Mucosa of rectum (tissue), 2 donors: ENCODE measurements at regions not wholly inside any gene's neighbourhood (a gene's known extent, or its start where the extent isn't known, plus 50 kb on each side); places are given as distances from the start of the nearest gene placed in this dataset.

Experiments
- H3K27ac ChIP-seq, 2 donors: one replicate each; pipeline ENCODE4 v1.7.0; 2013; ENCODE audit warnings: inconsistent platforms in 2 of 2, low read depth in 2 of 2, low read length in 2 of 2
- H3K27me3 ChIP-seq, 2 donors: one replicate each; pipeline ENCODE4 v1.7.0; 2013; ENCODE audit warnings: low read length in 2 of 2; ENCODE audit not compliant: control insufficient read depth in 2 of 2, insufficient read depth in 2 of 2
- H3K36me3 ChIP-seq, 2 donors: one replicate each; pipeline ENCODE4 v1.7.0; 2013; ENCODE audit warnings: low read length in 2 of 2; ENCODE audit not compliant: control insufficient read depth in 2 of 2, insufficient read depth in 2 of 2
- H3K4me1 ChIP-seq, 2 donors: one replicate each; pipeline ENCODE4 v1.7.0; 2013; ENCODE audit warnings: low read length in 2 of 2, mild to moderate bottlenecking in 1 of 2; ENCODE audit not compliant: control insufficient read depth in 2 of 2, insufficient read depth in 2 of 2
- H3K4me3 ChIP-seq, 2 donors: one replicate each; pipeline ENCODE4 v1.7.0; 2013; ENCODE audit warnings: low read length in 2 of 2
- H3K9ac ChIP-seq, 2 donors: one replicate each; pipeline ENCODE4 v1.7.0; 2013; ENCODE audit warnings: low read length in 2 of 2, low read depth in 1 of 2, mild to moderate bottlenecking in 1 of 2
- H3K9me3 ChIP-seq, 2 donors: one replicate each; pipeline ENCODE4 v1.7.0; 2013; ENCODE audit warnings: low read length in 2 of 2; ENCODE audit not compliant: control insufficient read depth in 2 of 2
- donor health status: healthy.
- donor health status: Normal muscosa, but diverticular disease.

- H3K9me3 ChIP-seq, result no peaks in the 10 kb centered on the region
- no peak overlapping the region for H3K9ac ChIP-seq
- no peaks in the 10 kb centered on the region for H3K4me1 ChIP-seq
These were observed 116.9 kb upstream of the PCGF5 start for GRCh38 chr10:91103384-91104192.

GRCh38 chr10:91104193-91105041 is 116.0 kb upstream of the PCGF5 start:
- Histone ChIP-seq H3K9ac (no peak overlapping the region), H3K4me1 (no peaks in the 10 kb centered on the region), H3K36me3 (no peaks in the 10 kb centered on the region), H3K27ac (no peak overlapping the region), H3K27me3 (no peaks in the 10 kb centered on the region), H3K9me3 (no peaks in the 10 kb centered on the region), H3K4me3 (no peak overlapping the region)

More at GRCh38 chr10:91103384-91104192, 116.9 kb upstream of the PCGF5 start:
- Histone ChIP-seq H3K36me3 (no peaks in the 10 kb centered on the region), H3K27me3 (no peaks in the 10 kb centered on the region), H3K27ac (no peak overlapping the region), H3K4me3 (no peak overlapping the region)

- H3K27me3 ChIP-seq, result no peaks in the 10 kb centered on the region
- no peaks in the 10 kb centered on the region for H3K36me3 ChIP-seq
- H3K9ac ChIP-seq, result no peak overlapping the region
- no peak overlapping the region for H3K4me3 ChIP-seq
- no peaks in the 10 kb centered on the region for H3K4me1 ChIP-seq
- no peaks in the 10 kb centered on the region for H3K9me3 ChIP-seq
- no peak overlapping the region for H3K27ac ChIP-seq
These were observed 115.2 kb upstream of the PCGF5 start for GRCh38 chr10:91105269-91105668.

GRCh38 chr10:91108820-91109219 is 111.6 kb upstream of the PCGF5 start:
- Histone ChIP-seq H3K4me3 (no peak overlapping the region), H3K27me3 (no peaks in the 10 kb centered on the region), H3K9me3 (no peaks in the 10 kb centered on the region), H3K36me3 (no peaks in the 10 kb centered on the region), H3K27ac (no peak overlapping the region), H3K9ac (no peak overlapping the region), H3K4me1 (no peaks in the 10 kb centered on the region)

DNA sequence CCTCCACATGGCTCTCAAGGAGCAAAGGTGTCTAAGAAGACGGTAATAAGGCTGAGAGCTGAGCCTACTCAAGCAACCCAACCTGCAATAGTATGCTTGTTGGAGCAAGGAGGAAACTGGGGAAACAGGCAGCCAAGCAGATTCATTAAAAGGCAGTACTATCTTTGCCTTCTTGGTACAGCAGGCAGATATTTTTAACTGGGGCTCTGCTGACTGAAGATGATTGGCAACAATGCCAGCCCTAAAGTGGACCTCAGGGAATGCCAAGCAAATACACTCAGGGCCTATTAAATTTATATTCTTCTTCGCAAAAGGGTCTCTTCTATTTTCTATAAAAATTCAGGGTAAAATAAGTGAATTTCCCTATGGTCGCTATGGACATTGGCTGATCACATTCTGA is 109.4 kb upstream of the PCGF5 start:
- Histone ChIP-seq H3K9me3 (no peaks in the 10 kb centered on the region), H3K4me3 (no peak overlapping the region), H3K27me3 (no peaks in the 10 kb centered on the region), H3K36me3 (no peaks in the 10 kb centered on the region), H3K9ac (no peak overlapping the region), H3K27ac (no peak overlapping the region), H3K4me1 (no peaks in the 10 kb centered on the region)

GRCh38 chr10:91115618-91116390 is 104.7 kb upstream of the PCGF5 start:
- Histone ChIP-seq H3K9ac (no peak overlapping the region), H3K27ac (no peak overlapping the region), H3K4me3 (no peak overlapping the region), H3K36me3 (no peaks in the 10 kb centered on the region), H3K27me3 (no peaks in the 10 kb centered on the region), H3K9me3 (no peaks in the 10 kb centered on the region), H3K4me1 (no peaks in the 10 kb centered on the region)

DNA sequence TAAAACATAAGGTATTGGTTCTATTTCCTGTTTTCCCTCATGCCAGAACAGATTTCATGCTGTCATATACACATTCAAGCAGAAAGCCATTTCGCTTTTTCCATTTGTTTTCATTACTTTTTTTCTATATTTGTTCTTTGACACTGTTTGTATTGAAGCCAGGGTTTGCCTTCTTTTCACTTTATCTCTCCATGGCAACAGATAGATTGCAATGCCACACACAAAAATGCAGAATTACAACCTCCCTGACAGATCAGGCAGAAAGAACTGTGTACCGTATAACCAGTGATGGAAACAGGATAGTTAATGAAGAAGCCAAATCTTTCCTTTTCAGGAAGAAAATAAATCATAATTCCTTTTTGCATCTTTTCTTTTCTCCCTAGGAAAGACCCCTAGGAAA is 103.0 kb upstream of the PCGF5 start:
- H3K4me1 ChIP-seq, result no peaks in the 10 kb centered on the region
- no peak overlapping the region for H3K9ac ChIP-seq
- H3K27ac ChIP-seq, result no peak overlapping the region
- no peaks in the 10 kb centered on the region for H3K27me3 ChIP-seq
- no peaks in the 10 kb centered on the region for H3K9me3 ChIP-seq
- H3K4me3 ChIP-seq, result no peak overlapping the region
- H3K36me3 ChIP-seq, result no peaks in the 10 kb centered on the region

- H3K27me3 ChIP-seq, result no peaks in the 10 kb centered on the region
- no peaks in the 10 kb centered on the region for H3K36me3 ChIP-seq
- no peaks in the 10 kb centered on the region for H3K9me3 ChIP-seq
- no peak overlapping the region for H3K9ac ChIP-seq
- H3K4me3 ChIP-seq, result no peak overlapping the region
- no peaks in the 10 kb centered on the region for H3K4me1 ChIP-seq
- no peak overlapping the region for H3K27ac ChIP-seq
These were observed 100.1 kb upstream of the PCGF5 start for GRCh38 chr10:91120348-91120747.

DNA sequence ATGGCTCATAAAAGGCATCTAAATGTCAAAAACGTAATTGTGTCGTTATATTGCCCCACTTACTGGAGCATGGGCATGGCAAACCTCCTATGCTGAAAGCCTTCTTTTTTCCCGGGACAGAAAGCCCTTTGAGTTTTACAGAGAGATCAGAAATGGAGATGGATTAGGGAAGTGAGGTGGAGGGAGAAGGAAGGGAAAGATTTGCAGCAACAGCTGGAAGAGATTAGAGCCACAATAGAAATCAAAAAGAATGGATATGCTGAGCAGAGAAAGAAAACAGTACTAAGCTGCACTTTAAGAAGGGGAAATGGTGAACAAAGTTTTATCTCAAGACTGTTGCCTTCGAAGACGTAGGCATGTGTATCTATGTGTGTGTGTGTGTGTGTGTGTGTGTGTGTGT is 97.2 kb upstream of the PCGF5 start:
- Histone ChIP-seq H3K9ac (no peak overlapping the region), H3K27me3 (no peaks in the 10 kb centered on the region), H3K27ac (no peak overlapping the region), H3K4me3 (no peak overlapping the region), H3K36me3 (no peaks in the 10 kb centered on the region), H3K9me3 (no peaks in the 10 kb centered on the region), H3K4me1 (no peaks in the 10 kb centered on the region)

DNA sequence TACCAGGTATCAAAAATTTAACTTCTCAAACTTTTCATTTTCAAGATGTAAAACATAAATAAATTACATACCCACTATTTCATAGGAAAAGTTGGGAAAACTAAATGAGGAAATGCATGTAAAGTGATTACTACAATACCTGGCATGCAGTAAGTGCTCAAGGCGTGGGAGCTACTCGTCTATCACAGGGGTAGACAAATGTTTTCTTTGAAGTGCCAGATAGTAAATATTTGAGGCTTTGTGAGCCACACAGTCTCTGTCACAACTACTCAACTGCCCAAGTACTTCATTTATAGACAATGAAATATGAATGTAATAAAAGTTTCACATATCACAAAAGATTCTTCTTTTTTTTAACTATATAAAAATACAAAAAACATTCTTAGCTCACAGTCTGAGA is 96.4 kb upstream of the PCGF5 start:
- Histone ChIP-seq H3K27me3 (no peaks in the 10 kb centered on the region), H3K9ac (no peak overlapping the region), H3K4me1 (no peaks in the 10 kb centered on the region), H3K9me3 (no peaks in the 10 kb centered on the region), H3K36me3 (no peaks in the 10 kb centered on the region), H3K27ac (no peak overlapping the region), H3K4me3 (no peak overlapping the region)
